SU-DHL-6 (cell line): ENCODE measurements at regions not wholly inside any gene's neighbourhood (a gene's known extent, or its start where the extent isn't known, plus 50 kb on each side); places are given as distances from the start of the nearest gene placed in this dataset.

Experiments
- H2AFZ ChIP-seq: fragments of 200-600 bp; sonication (generic); 2 replicates; pipeline ENCODE4 v1.6.1; 2014; ENCODE audit warnings: low read depth, mild to moderate bottlenecking, moderate library complexity, mixed read lengths, antibody characterized with exemption, low read length; ENCODE audit not compliant: severe bottlenecking
- H3F3A ChIP-seq: fragments of 200-600 bp; shearing (Covaris generic); 2 replicates; pipeline ENCODE4 v1.6.0; 2016; ENCODE audit warnings: antibody characterized with exemption, mild to moderate bottlenecking; ENCODE audit not compliant: insufficient read depth
- H3K27ac ChIP-seq: fragments of 200-600 bp; sonication (generic); 2 replicates; pipeline ENCODE4 v1.5.1; 2016; ENCODE audit warnings: low read depth, mild to moderate bottlenecking, low read length, moderate library complexity, mixed read lengths
- H3K27me3 ChIP-seq: fragments of 200-600 bp; sonication (generic), shearing (Covaris generic); 2 replicates; pipeline ENCODE4 v1.6.0; 2014; ENCODE audit warnings: mild to moderate bottlenecking, low read length
- H3K36me3 ChIP-seq: fragments of 200-600 bp; sonication (generic); 2 replicates; pipeline ENCODE4 v1.6.1; 2014; ENCODE audit warnings: mild to moderate bottlenecking, low read length, mixed read lengths
- H3K4me2 ChIP-seq: fragments of 300-600, 200-600 bp; shearing (Covaris generic), sonication (generic); 2 replicates; pipeline ENCODE4 v1.6.0; 2014; ENCODE audit warnings: low read length, low read depth, mild to moderate bottlenecking; ENCODE audit not compliant: poor library complexity, severe bottlenecking
- H3K4me3 ChIP-seq: fragments of 200-600 bp; sonication (generic); 2 replicates; pipeline ENCODE4 v1.5.1; 2014; ENCODE audit warnings: antibody characterized with exemption, low read length, mild to moderate bottlenecking, mixed read lengths; ENCODE audit not compliant: insufficient read depth, poor library complexity, severe bottlenecking
- H3K79me2 ChIP-seq: fragments of 200-600 bp; sonication (generic); 2 replicates; pipeline ENCODE4 v1.6.1; 2014; ENCODE audit warnings: mild to moderate bottlenecking, low read length, moderate library complexity; ENCODE audit not compliant: insufficient read depth
- H3K9ac ChIP-seq: fragments of 200-600 bp; sonication (generic); 2 replicates; pipeline ENCODE4 v1.7.0; 2014; ENCODE audit warnings: mild to moderate bottlenecking, low read length
- H3K9me2 ChIP-seq: fragments of 200-600 bp; sonication (generic); replicated peaks from 2 replicates; pipeline ENCODE4 v1.6.1; 2014; ENCODE audit warnings: low read length; ENCODE audit not compliant: insufficient read depth
- H3K9me3 ChIP-seq: fragments of 200-600 bp; sonication (generic); 2 replicates; pipeline ENCODE4 v1.6.1; 2014; ENCODE audit warnings: low read length, mixed read lengths; ENCODE audit not compliant: insufficient read depth
- H4K20me1 ChIP-seq: fragments of 200-600 bp; sonication (generic); 2 replicates; pipeline ENCODE4 v1.6.1; 2014; ENCODE audit warnings: low read depth, mild to moderate bottlenecking, antibody characterized with exemption, low read length, moderate library complexity, mixed read lengths
- EZH2phosphoT487 ChIP-seq: fragments of 200-600 bp; sonication (generic), shearing (Covaris generic); conservative IDR thresholded peaks from 2 replicates; pipeline ENCODE4 v1.6.1; 2018; ENCODE audit warnings: mild to moderate bottlenecking, antibody characterized with exemption, low read length, moderate library complexity, mixed read lengths
- TF ChIP-seq, protein P1 (sequence below): fragments of 200-600 bp; sonication (generic); IDR thresholded peaks from one replicate; pipeline ENCODE4 v1.5.1; 2017; ENCODE audit warnings: antibody characterized with exemption, mild to moderate bottlenecking, low read length, moderate library complexity; ENCODE audit not compliant: insufficient read depth, poor library complexity, severe bottlenecking

DNA sequence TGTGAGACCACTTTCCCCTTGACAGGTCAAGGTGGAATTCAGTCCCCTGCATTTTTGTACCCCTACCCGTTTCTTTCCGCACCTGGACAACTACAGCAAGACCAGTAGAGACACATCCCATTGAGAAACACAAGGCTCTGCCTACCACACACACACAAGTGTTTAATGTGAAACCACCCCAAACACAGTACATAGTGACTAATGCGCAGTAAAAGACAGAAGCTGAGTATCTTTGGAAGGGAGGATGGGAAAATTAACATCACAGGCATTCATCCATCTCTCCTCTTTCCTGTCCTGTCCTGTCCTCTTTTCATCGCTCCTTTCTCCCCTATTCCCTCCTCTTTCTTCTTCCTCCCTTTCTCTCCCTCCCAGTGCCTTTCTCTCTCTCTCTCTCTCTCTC is 64.8 kb downstream of the SCN11A start:
- Histone ChIP-seq H3F3A (no peaks in the 10 kb centered on the region), H3K4me3 (no peak overlapping the region), H3K9ac (no peak overlapping the region)

DNA sequence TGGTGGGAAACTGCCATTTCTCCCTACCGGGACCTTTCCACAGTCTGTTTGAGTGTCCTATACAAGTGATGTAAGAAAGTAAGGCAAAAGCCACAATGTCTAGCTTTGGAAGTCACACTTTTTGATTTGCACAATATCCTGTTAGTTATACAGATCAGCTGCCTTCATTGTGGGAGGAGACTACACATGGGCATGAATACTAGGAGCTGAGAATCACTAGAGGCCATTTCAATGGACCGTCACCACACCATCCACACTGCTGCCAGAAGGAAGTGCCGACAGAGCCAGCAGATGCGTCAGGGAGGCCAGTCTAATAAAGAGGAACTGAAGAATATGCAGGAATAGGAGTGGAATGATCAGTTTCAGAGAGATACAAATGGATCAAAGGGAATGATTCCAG is 65.8 kb downstream of the SCN11A start:
- TF ChIP-seq EZH2phosphoT487, result no peak
- TF ChIP-seq, protein P1, sequence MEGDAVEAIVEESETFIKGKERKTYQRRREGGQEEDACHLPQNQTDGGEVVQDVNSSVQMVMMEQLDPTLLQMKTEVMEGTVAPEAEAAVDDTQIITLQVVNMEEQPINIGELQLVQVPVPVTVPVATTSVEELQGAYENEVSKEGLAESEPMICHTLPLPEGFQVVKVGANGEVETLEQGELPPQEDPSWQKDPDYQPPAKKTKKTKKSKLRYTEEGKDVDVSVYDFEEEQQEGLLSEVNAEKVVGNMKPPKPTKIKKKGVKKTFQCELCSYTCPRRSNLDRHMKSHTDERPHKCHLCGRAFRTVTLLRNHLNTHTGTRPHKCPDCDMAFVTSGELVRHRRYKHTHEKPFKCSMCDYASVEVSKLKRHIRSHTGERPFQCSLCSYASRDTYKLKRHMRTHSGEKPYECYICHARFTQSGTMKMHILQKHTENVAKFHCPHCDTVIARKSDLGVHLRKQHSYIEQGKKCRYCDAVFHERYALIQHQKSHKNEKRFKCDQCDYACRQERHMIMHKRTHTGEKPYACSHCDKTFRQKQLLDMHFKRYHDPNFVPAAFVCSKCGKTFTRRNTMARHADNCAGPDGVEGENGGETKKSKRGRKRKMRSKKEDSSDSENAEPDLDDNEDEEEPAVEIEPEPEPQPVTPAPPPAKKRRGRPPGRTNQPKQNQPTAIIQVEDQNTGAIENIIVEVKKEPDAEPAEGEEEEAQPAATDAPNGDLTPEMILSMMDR, result no peak
- no peak overlapping the region for H3K27ac ChIP-seq
- H3F3A ChIP-seq, result no peaks in the 10 kb centered on the region
- no peaks in the 10 kb centered on the region for H3K79me2 ChIP-seq
- no peaks in the 10 kb centered on the region for H3K9me2 ChIP-seq
- no peak overlapping the region for H3K4me3 ChIP-seq
- no peaks in the 10 kb centered on the region for H3K9me3 ChIP-seq
- H3K9ac ChIP-seq, result no peak overlapping the region
- no peaks in the 10 kb centered on the region for H4K20me1 ChIP-seq
- no peaks in the 10 kb centered on the region for H3K36me3 ChIP-seq
- H3K4me2 ChIP-seq, result no peak overlapping the region
- no peak overlapping the region for H2AFZ ChIP-seq
- H3K27me3 ChIP-seq, result no peaks in the 10 kb centered on the region

More for the DNA sequence above, 64.8 kb downstream of the SCN11A start:
- Histone ChIP-seq H3K4me2 (no peak overlapping the region), H3K9me2 (no peaks in the 10 kb centered on the region), H4K20me1 (no peaks in the 10 kb centered on the region), H3K9me3 (no peaks in the 10 kb centered on the region), H2AFZ (no peak overlapping the region), H3K36me3 (no peaks in the 10 kb centered on the region), H3K79me2 (no peaks in the 10 kb centered on the region), H3K27ac (no peak overlapping the region), H3K27me3 (no peaks in the 10 kb centered on the region)
- no peak for TF ChIP-seq EZH2phosphoT487
- TF ChIP-seq, protein P1, result no peak

DNA sequence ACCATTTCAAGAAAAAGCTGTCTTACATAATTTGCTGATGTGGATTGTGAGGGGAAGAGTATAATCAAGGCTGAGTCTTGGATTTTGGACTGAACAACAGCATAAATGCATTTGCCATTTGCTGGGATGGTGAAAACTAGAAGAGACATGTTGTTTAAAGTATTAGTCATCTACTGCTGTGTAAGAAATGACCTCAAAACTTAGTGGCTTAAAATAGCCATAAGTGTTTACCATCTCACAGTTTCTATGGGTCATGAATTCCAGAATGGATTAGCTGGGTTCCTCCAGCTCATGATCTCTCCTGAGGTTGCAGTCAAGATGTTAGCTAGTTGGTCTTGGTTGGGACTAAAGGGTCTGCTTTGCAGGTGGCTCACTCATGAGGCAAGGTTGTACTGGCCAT is 66.2 kb downstream of the SCN11A start:
- TF ChIP-seq EZH2phosphoT487, result no peak
- TF ChIP-seq, protein P1, result no peak
- H3K9me2 ChIP-seq, result no peaks in the 10 kb centered on the region
- no peak overlapping the region for H2AFZ ChIP-seq
- no peaks in the 10 kb centered on the region for H3K79me2 ChIP-seq
- no peaks in the 10 kb centered on the region for H3F3A ChIP-seq
- H3K4me3 ChIP-seq, result no peak overlapping the region
- H3K27me3 ChIP-seq, result no peaks in the 10 kb centered on the region
- no peaks in the 10 kb centered on the region for H4K20me1 ChIP-seq
- no peak overlapping the region for H3K27ac ChIP-seq
- H3K4me2 ChIP-seq, result no peak overlapping the region
- H3K9me3 ChIP-seq, result no peaks in the 10 kb centered on the region
- H3K9ac ChIP-seq, result no peak overlapping the region
- no peaks in the 10 kb centered on the region for H3K36me3 ChIP-seq

DNA sequence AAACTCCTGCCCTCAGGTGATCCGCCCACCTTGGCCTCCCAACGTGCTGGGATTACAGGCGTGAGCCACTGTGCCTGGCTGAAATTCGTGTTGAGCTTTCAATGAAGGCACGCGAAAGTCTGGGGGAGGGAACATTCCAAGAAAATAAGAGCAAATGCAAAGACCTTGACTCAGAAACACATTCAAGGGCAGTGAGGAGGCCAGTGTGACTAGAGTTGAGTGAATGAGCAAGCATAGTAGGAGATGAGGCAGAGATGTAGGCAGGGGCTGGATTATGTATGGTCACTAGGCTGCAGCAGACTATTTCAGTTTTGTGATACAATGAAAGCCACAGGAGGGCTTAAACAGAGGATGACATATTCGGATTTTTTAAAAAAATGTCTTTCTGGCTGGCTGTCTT is 67.0 kb downstream of the SCN11A start:
- H3K36me3 ChIP-seq, result no peaks in the 10 kb centered on the region
- H3K9ac ChIP-seq, result no peak overlapping the region
- H3K27me3 ChIP-seq, result no peaks in the 10 kb centered on the region
- H4K20me1 ChIP-seq, result no peaks in the 10 kb centered on the region
- no peak overlapping the region for H3K4me2 ChIP-seq
- no peaks in the 10 kb centered on the region for H3K9me3 ChIP-seq
- no peaks in the 10 kb centered on the region for H3F3A ChIP-seq
- H2AFZ ChIP-seq, result no peak overlapping the region
- H3K27ac ChIP-seq, result no peak overlapping the region
- TF ChIP-seq, protein P1, result no peak
- TF ChIP-seq EZH2phosphoT487, result no peak
- no peaks in the 10 kb centered on the region for H3K9me2 ChIP-seq
- H3K4me3 ChIP-seq, result no peak overlapping the region
- H3K79me2 ChIP-seq, result no peaks in the 10 kb centered on the region
